ENCODE measurements at regions not wholly inside any gene's neighbourhood (a gene's known extent, or its start where the extent isn't known, plus 50 kb on each side); places are given as distances from the start of the nearest gene placed in this dataset.

DNA sequence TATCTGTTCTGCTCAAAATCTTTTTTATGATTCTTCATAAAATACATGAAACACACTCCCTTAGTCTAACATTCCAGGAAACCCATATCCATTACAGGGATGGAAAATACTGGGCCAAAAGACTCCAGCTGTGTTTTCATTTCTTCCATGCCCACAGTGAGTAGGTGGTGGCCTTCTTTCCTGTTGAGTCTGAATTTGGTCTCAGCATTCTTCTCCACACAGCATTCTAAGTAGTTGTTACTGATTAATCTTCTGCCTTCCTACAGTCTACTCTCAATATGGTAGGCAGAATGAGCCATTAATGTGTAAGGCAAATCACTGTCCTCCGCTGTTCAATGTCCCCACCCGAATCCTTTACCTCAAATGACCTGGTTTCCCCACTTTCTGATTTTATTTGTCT lies 370.6 kb upstream of the RPS6KA3 start:
- Histone ChIP-seq H3K4me3 (ENCODE audit: low read depth in 1 of 2, low read length in 1 of 2) (no peak overlapping the region), H3K36me3 (no peaks in the 10 kb centered on the region), H3K27ac (no peak overlapping the region), H3K9me3 (no peaks in the 10 kb centered on the region), H3K27me3 (no peaks in the 10 kb centered on the region), H3K4me1 (ENCODE audit: control insufficient read depth in 1 of 2, insufficient read depth in 1 of 2, low read depth in 1 of 2, low read length in 1 of 2) (no peaks in the 10 kb centered on the region)
- no peak for TF ChIP-seq CTCF (IDR thresholded peaks at IDR 0.05)

DNA sequence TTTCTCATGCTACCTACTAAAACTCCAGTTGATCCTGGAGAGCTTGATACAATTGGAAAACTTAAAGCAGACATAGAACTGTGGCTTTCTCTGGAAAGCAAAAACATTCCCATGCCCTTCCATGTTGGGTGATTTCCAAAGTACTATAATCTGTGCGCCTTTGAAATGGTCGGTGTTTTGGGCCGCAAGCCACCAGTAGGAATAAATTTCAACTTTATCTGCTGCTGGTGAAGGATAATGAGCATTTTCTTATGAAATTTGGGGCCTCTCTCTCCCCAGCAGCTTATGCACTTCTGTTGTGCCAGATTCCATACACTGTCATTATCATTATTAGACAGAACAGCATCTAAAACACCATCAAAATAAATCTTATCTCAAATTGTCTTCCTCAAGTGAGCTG lies 366.7 kb upstream of the RPS6KA3 start:
- TF ChIP-seq CTCF (IDR thresholded peaks at IDR 0.05): no peak
- no peak overlapping the region for H3K27ac ChIP-seq
- no peaks in the 10 kb centered on the region for H3K27me3 ChIP-seq
- H3K4me1 ChIP-seq (ENCODE audit: control insufficient read depth in 1 of 2, insufficient read depth in 1 of 2, low read depth in 1 of 2, low read length in 1 of 2): no peaks in the 10 kb centered on the region
- no peaks in the 10 kb centered on the region for H3K36me3 ChIP-seq
- H3K4me3 ChIP-seq (ENCODE audit: low read depth in 1 of 2, low read length in 1 of 2): no peak overlapping the region
- H3K9me3 ChIP-seq: no peaks in the 10 kb centered on the region

- Histone ChIP-seq H3K9me3 (no peaks in the 10 kb centered on the region), H3K27ac (no peak overlapping the region), H3K27me3 (no peaks in the 10 kb centered on the region), H3K4me3 (ENCODE audit: low read depth in 1 of 2, low read length in 1 of 2) (no peak overlapping the region), H3K36me3 (no peaks in the 10 kb centered on the region), H3K4me1 (ENCODE audit: control insufficient read depth in 1 of 2, insufficient read depth in 1 of 2, low read depth in 1 of 2, low read length in 1 of 2) (no peaks in the 10 kb centered on the region)
- no peak for TF ChIP-seq CTCF (IDR thresholded peaks at IDR 0.05)
These were observed 356.7 kb upstream of the RPS6KA3 start for GRCh38 chrX:20623448-20623847.

- no peak overlapping the region for H3K27ac ChIP-seq
- no peaks in the 10 kb centered on the region for H3K4me1 ChIP-seq (ENCODE audit: control insufficient read depth in 1 of 2, insufficient read depth in 1 of 2, low read depth in 1 of 2, low read length in 1 of 2)
- TF ChIP-seq CTCF (IDR thresholded peaks at IDR 0.05): no peak
- no peak overlapping the region for H3K4me3 ChIP-seq (ENCODE audit: low read depth in 1 of 2, low read length in 1 of 2)
- H3K27me3 ChIP-seq: no peaks in the 10 kb centered on the region
- H3K9me3 ChIP-seq: no peaks in the 10 kb centered on the region
- H3K36me3 ChIP-seq: no peaks in the 10 kb centered on the region
These were observed 353.6 kb upstream of the RPS6KA3 start for GRCh38 chrX:20620306-20620705.

DNA sequence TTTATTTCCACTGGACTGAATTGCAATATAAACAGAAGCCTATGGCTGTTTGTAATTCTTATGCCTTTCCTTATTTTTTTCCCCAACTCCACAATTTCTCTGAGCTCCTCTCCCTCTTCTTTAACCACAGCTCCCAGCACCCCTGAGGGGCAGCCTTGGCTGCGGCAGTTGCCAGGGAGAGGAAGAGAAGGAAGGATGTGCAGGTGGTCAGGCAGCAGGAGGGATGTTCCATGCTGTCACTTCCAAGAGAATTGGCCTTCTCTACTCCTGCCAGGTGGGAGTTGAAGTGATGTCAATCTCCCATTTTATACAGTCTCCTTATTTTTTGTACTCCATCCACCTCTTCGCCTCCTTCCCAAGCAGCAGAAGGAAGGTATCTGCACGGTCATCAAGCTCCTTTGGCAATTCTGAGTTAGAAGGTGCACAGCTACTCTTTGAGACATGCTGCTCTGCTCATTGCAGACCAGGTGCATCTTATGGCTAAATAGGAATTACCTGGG lies 343.3 kb upstream of the RPS6KA3 start:
- Histone ChIP-seq H3K27ac (no peak overlapping the region), H3K4me1 (ENCODE audit: control insufficient read depth in 1 of 2, insufficient read depth in 1 of 2, low read depth in 1 of 2, low read length in 1 of 2) (no peaks in the 10 kb centered on the region), H3K27me3 (no peaks in the 10 kb centered on the region), H3K36me3 (no peaks in the 10 kb centered on the region), H3K4me3 (ENCODE audit: low read depth in 1 of 2, low read length in 1 of 2) (no peak overlapping the region), H3K9me3 (no peaks in the 10 kb centered on the region)
- TF ChIP-seq CTCF (IDR thresholded peaks at IDR 0.05): no peak

- Histone ChIP-seq H3K4me3 (ENCODE audit: low read depth in 1 of 2, low read length in 1 of 2) (no peak overlapping the region), H3K9me3 (no peaks in the 10 kb centered on the region)
- TF ChIP-seq CTCF (IDR thresholded peaks at IDR 0.05): no peak
These were observed 340.1 kb upstream of the RPS6KA3 start for GRCh38 chrX:20606831-20607230.

More at GRCh38 chrX:20606831-20607230, 340.1 kb upstream of the RPS6KA3 start:
- Histone ChIP-seq H3K4me1 (ENCODE audit: control insufficient read depth in 1 of 2, insufficient read depth in 1 of 2, low read depth in 1 of 2, low read length in 1 of 2) (no peaks in the 10 kb centered on the region), H3K36me3 (no peaks in the 10 kb centered on the region), H3K27me3 (no peaks in the 10 kb centered on the region), H3K27ac (no peak overlapping the region)
